GM18909 (cell line): ENCODE measurements at regions not wholly inside any gene's neighbourhood (a gene's known extent, or its start where the extent isn't known, plus 50 kb on each side); places are given as distances from the start of the nearest gene placed in this dataset.
"Not testable (repeated sequence)": the region's sequence is repeated elsewhere in the genome, so short reads cannot be mapped to it uniquely, and the experiment has no call there.

ENCODE experiments used
- ATAC-seq: cut with Tn5 transposase; IDR thresholded peaks from one replicate; pipeline ENCODE4 v1.9.1; 2021; ENCODE audit warnings: mild to moderate bottlenecking; ENCODE audit not compliant: unreplicated experiment, poor library complexity

GRCh38 chr2:160720098-160720497, 226.5 kb upstream of the RBMS1 start:
- ATAC-seq, result no peak

- no peak for ATAC-seq
Observed at GRCh38 chr2:160721089-160722040, 227.8 kb upstream of the RBMS1 start.

GRCh38 chr2:160726046-160726445, 232.4 kb upstream of the RBMS1 start:
- ATAC-seq, result no peak

- ATAC-seq, result no peak
Observed at GRCh38 chr2:160730296-160730995, 236.8 kb upstream of the RBMS1 start.

- ATAC-seq, result no peak
Observed at GRCh38 chr2:160731415-160731814, 237.8 kb upstream of the RBMS1 start.

- no peak for ATAC-seq
Observed at GRCh38 chr2:160731856-160732255, 238.2 kb upstream of the RBMS1 start.

GRCh38 chr2:160735696-160736095, 242.1 kb upstream of the RBMS1 start:
- no peak for ATAC-seq

GRCh38 chr2:160736148-160737028, 242.8 kb upstream of the RBMS1 start:
- no peak for ATAC-seq

GRCh38 chr2:160737247-160737646, 243.6 kb upstream of the RBMS1 start:
- no peak for ATAC-seq

- ATAC-seq, result no peak
Observed at GRCh38 chr2:160741271-160741670, 247.7 kb upstream of the RBMS1 start.

- no peak for ATAC-seq
Observed at GRCh38 chr2:160741815-160742214, 248.2 kb upstream of the RBMS1 start.

- no peak for ATAC-seq
Observed at GRCh38 chr2:160742667-160743066, 249.1 kb upstream of the RBMS1 start.

GRCh38 chr2:160747501-160748170, 254.0 kb upstream of the RBMS1 start:
- no peak for ATAC-seq

GRCh38 chr2:160751021-160751420, 257.4 kb upstream of the RBMS1 start:
- no peak for ATAC-seq

- no peak for ATAC-seq
Observed at GRCh38 chr2:160752475-160753330, 259.1 kb upstream of the RBMS1 start.

GRCh38 chr2:160753331-160753654, 259.7 kb upstream of the RBMS1 start:
- ATAC-seq, result no peak

GRCh38 chr2:160753960-160754359, 260.4 kb upstream of the RBMS1 start:
- ATAC-seq, result no peak

- ATAC-seq, result no peak
Observed at GRCh38 chr2:160756481-160756880, 262.9 kb upstream of the RBMS1 start.

GRCh38 chr2:160762493-160763128, 269.0 kb upstream of the RBMS1 start:
- not testable (repeated sequence) for ATAC-seq
